ENCODE measurements at regions not wholly inside any gene's neighbourhood (a gene's known extent, or its start where the extent isn't known, plus 50 kb on each side); places are given as distances from the start of the nearest gene placed in this dataset.

DNA sequence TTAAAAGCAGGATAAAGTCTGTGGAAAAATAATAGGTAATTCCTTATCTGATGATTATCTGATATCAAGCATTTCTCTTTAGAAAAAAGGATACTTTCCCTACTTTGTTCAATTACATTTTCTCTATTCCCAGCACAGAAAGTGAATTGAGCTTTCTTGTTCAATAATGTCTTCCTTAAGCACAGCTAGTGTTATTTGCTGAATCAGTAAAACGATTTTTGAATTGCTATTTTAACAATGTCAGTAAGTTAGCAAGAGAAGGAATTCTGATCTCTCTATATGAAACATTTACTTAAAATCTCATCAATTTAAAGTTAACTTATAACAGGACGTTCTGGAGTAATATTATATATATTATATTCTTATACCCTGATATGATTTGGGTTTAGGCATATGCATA, 337.2 kb upstream of the ANKRD30A start:
- TF ChIP-seq, protein P1, sequence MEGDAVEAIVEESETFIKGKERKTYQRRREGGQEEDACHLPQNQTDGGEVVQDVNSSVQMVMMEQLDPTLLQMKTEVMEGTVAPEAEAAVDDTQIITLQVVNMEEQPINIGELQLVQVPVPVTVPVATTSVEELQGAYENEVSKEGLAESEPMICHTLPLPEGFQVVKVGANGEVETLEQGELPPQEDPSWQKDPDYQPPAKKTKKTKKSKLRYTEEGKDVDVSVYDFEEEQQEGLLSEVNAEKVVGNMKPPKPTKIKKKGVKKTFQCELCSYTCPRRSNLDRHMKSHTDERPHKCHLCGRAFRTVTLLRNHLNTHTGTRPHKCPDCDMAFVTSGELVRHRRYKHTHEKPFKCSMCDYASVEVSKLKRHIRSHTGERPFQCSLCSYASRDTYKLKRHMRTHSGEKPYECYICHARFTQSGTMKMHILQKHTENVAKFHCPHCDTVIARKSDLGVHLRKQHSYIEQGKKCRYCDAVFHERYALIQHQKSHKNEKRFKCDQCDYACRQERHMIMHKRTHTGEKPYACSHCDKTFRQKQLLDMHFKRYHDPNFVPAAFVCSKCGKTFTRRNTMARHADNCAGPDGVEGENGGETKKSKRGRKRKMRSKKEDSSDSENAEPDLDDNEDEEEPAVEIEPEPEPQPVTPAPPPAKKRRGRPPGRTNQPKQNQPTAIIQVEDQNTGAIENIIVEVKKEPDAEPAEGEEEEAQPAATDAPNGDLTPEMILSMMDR (IDR thresholded peaks at IDR 0.05 in 4 of 5, conservative IDR thresholded peaks at IDR 0.05 in 1 of 5), result no peak
- TF ChIP-seq POLR2A (IDR thresholded peaks at IDR 0.05), result no peak

Data from gastrocnemius medialis (tissue), 4 donors.